H9 (cell line): ENCODE measurements at regions not wholly inside any gene's neighbourhood (a gene's known extent, or its start where the extent isn't known, plus 50 kb on each side); places are given as distances from the start of the nearest gene placed in this dataset.

Experiments used
- DNase-seq: peaks from one replicate; pipeline ENCODE4 v3.0.0-alpha.2; 2017
- H2AFZ ChIP-seq: one replicate; pipeline ENCODE4 v1.6.1; 2013; ENCODE audit warnings: mild to moderate bottlenecking, low read length, control low read depth, moderate library complexity
- H2AK5ac ChIP-seq: 2 replicates; pipeline ENCODE4 v1.6.1; 2013; ENCODE audit warnings: low read length, control low read depth, mixed read lengths; ENCODE audit not compliant: insufficient read length
- H2BK120ac ChIP-seq: one replicate; pipeline ENCODE4 v1.6.1; 2013; ENCODE audit warnings: low read depth, mild to moderate bottlenecking, low read length, control low read depth, inconsistent platforms; ENCODE audit not compliant: poor library complexity, severe bottlenecking
- H2BK12ac ChIP-seq: 2 replicates; pipeline ENCODE4 v1.6.1; 2013; ENCODE audit warnings: low read length, control low read depth, mixed read lengths, low read depth; ENCODE audit not compliant: insufficient read length
- H2BK15ac ChIP-seq: 2 replicates; pipeline ENCODE4 v1.6.1; 2013; ENCODE audit warnings: low read depth, low read length, control low read depth
- H2BK20ac ChIP-seq: one replicate; pipeline ENCODE4 v1.6.1; 2013; ENCODE audit warnings: low read depth, mild to moderate bottlenecking, low read length, control low read depth, inconsistent platforms; ENCODE audit not compliant: poor library complexity, severe bottlenecking
- H2BK5ac ChIP-seq: 2 replicates; pipeline ENCODE4 v1.6.1; 2013; ENCODE audit warnings: low read length, control low read depth, mixed read lengths; ENCODE audit not compliant: insufficient read length
- H3K14ac ChIP-seq: 2 replicates; pipeline ENCODE4 v1.6.1; 2013; ENCODE audit warnings: low read length, control low read depth; ENCODE audit not compliant: insufficient read depth
- H3K18ac ChIP-seq: 2 replicates; pipeline ENCODE4 v1.6.1; 2013; ENCODE audit warnings: low read depth, mild to moderate bottlenecking, mixed read lengths, low read length, control low read depth; ENCODE audit not compliant: insufficient read length
- H3K23ac ChIP-seq: 2 replicates; pipeline ENCODE4 v1.6.1; 2013; ENCODE audit warnings: low read length, control low read depth, mixed read lengths, low read depth; ENCODE audit not compliant: insufficient read length
- H3K23me2 ChIP-seq: 2 replicates; pipeline ENCODE4 v1.6.1; 2013; ENCODE audit warnings: low read depth, mild to moderate bottlenecking, mixed read lengths, low read length, control low read depth; ENCODE audit not compliant: insufficient read length, poor library complexity, severe bottlenecking
- H3K27ac ChIP-seq: 2 replicates; pipeline ENCODE4 v1.5.1; 2013; ENCODE audit warnings: low read length, control low read depth, mixed read lengths, low read depth; ENCODE audit not compliant: insufficient read length
- H3K27me3 ChIP-seq: 2 replicates; pipeline ENCODE4 v1.6.1; 2013; ENCODE audit warnings: low read length, control low read depth, inconsistent platforms; ENCODE audit not compliant: insufficient read depth
- H3K4ac ChIP-seq: 2 replicates; pipeline ENCODE4 v1.6.1; 2013; ENCODE audit warnings: low read depth, mild to moderate bottlenecking, control low read depth, inconsistent platforms, low read length, moderate library complexity
- H3K4me1 ChIP-seq: 2 replicates; pipeline ENCODE4 v1.6.1; 2013; ENCODE audit warnings: low read length, control low read depth, inconsistent platforms; ENCODE audit not compliant: insufficient read depth
- H3K4me2 ChIP-seq: 2 replicates; pipeline ENCODE4 v1.6.1; 2013; ENCODE audit warnings: low read length, control low read depth, mixed read lengths; ENCODE audit not compliant: insufficient read length, insufficient read depth
- H3K56ac ChIP-seq: 2 replicates; pipeline ENCODE4 v1.6.1; 2013; ENCODE audit warnings: low read depth, mild to moderate bottlenecking, mixed read lengths, low read length, control low read depth; ENCODE audit not compliant: insufficient read length
- H3K79me1 ChIP-seq: 2 replicates; pipeline ENCODE4 v1.6.1; 2013; ENCODE audit warnings: low read depth, mild to moderate bottlenecking, moderate library complexity, low read length, control low read depth, inconsistent platforms; ENCODE audit not compliant: insufficient read depth, poor library complexity, severe bottlenecking
- H3K79me2 ChIP-seq: 2 replicates; pipeline ENCODE4 v1.6.1; 2013; ENCODE audit warnings: low read length, control low read depth, inconsistent platforms; ENCODE audit not compliant: insufficient read depth
- H3K9ac ChIP-seq: 2 replicates; pipeline ENCODE4 v1.6.1; 2013; ENCODE audit warnings: low read length, control low read depth, mixed read lengths; ENCODE audit not compliant: insufficient read length; ENCODE audit errors: extremely low read depth
- H3K9me3 ChIP-seq: one replicate; pipeline ENCODE4 v1.6.1; 2013; ENCODE audit warnings: low read depth, low read length, inconsistent platforms; ENCODE audit not compliant: control insufficient read depth
- H3T11ph ChIP-seq: one replicate; pipeline ENCODE4 v1.6.1; 2013; ENCODE audit warnings: mild to moderate bottlenecking, low read length, control low read depth, inconsistent platforms
- H4K20me1 ChIP-seq: one replicate; pipeline ENCODE4 v1.6.1; 2013; ENCODE audit not compliant: control insufficient read depth, insufficient read length, insufficient read depth
- H4K5ac ChIP-seq: 2 replicates; pipeline ENCODE4 v1.6.1; 2013; ENCODE audit warnings: low read depth, mild to moderate bottlenecking, mixed read lengths, low read length, control low read depth; ENCODE audit not compliant: insufficient read length
- H4K8ac ChIP-seq: replicated peaks from 2 replicates; pipeline ENCODE4 v1.6.1; 2013; ENCODE audit warnings: low read length, control low read depth, mixed read lengths, low read depth; ENCODE audit not compliant: insufficient read length
- H4K91ac ChIP-seq: 2 replicates; pipeline ENCODE4 v1.6.1; 2013; ENCODE audit warnings: low read depth, mild to moderate bottlenecking, moderate library complexity, mixed read lengths, low read length, control low read depth; ENCODE audit not compliant: insufficient read length
- H3K27ac Mint-ChIP-seq, 3 experiments: 2 replicates in 2 of 3; 3 replicates in 1 of 3; pipeline ENCODE4 v1.8.0; 2020 to 2021; ENCODE audit warnings: mixed read lengths in 3 of 3, mild to moderate bottlenecking in 1 of 3, moderate library complexity in 1 of 3
- H3K27me3 Mint-ChIP-seq: 2 replicates; pipeline ENCODE4 v1.8.0; 2021; ENCODE audit warnings: low read depth, mild to moderate bottlenecking, moderate library complexity, mixed read lengths
- H3K36me3 Mint-ChIP-seq, 3 experiments: 2 replicates in 2 of 3; 3 replicates in 1 of 3; pipeline ENCODE4 v1.8.0; 2020 to 2021; ENCODE audit warnings: low read depth in 3 of 3, mixed read lengths in 3 of 3; ENCODE audit not compliant: insufficient read depth in 1 of 3
- H3K4me1 Mint-ChIP-seq, 2 experiments: 2 replicates each; pipeline ENCODE4 v1.8.0; 2020; ENCODE audit warnings: mixed read lengths in 2 of 2
- H3K4me3 Mint-ChIP-seq, 2 experiments: 2 replicates in 1 of 2; 3 replicates in 1 of 2; pipeline ENCODE4 v1.8.0; 2020 to 2021; ENCODE audit warnings: mild to moderate bottlenecking in 2 of 2, mixed read lengths in 2 of 2, moderate library complexity in 1 of 2
- H3K9me3 Mint-ChIP-seq, 2 experiments: 2 replicates in 1 of 2; 3 replicates in 1 of 2; pipeline ENCODE4 v1.8.0; 2020; ENCODE audit warnings: mild to moderate bottlenecking in 2 of 2, mixed read lengths in 2 of 2, moderate library complexity in 1 of 2
- CTCF ChIP-seq: fragments of 200-600 bp; sonication (generic); conservative IDR thresholded peaks from 3 replicates; pipeline ENCODE4 v1.8.0; 2021; ENCODE audit warnings: antibody characterized with exemption, mild to moderate bottlenecking
- WGBS: extraction: QIAGEN DNeasy Blood & Tissue Kit; methylation state at CpG from one replicate; pipeline ENCODE4 v1.1.7; 2013; ENCODE audit warnings: missing lambda C conversion rate, low lambda C conversion rate, mixed read lengths; ENCODE audit not compliant: insufficient read length; ENCODE audit errors: extremely low coverage; 5-methylcytosine and 5-hydroxymethylcytosine counted together

GRCh38 chr1:22330760-22331119 lies 120.9 kb upstream of the ZBTB40 start:
- Histone ChIP-seq H3K27ac (no peak overlapping the region), H3K4me1 (no peaks in the 10 kb centered on the region), H2BK20ac (no peak overlapping the region), H3K4ac (no peak overlapping the region), H3K14ac (no peak overlapping the region), H4K91ac (no peak overlapping the region), H4K20me1 (no peaks in the 10 kb centered on the region), H3K56ac (no peak overlapping the region), H3K4me2 (no peak overlapping the region), H3K9ac (no peak overlapping the region), H3K23ac (no peak overlapping the region), H4K5ac (no peak overlapping the region), H2AFZ (no peak overlapping the region), H2BK15ac (no peak overlapping the region), H3K9me3 (no peaks in the 10 kb centered on the region), H2BK120ac (no peak overlapping the region), H2BK5ac (no peak overlapping the region), H4K8ac (no peak overlapping the region), H2AK5ac (no peak overlapping the region), H3K23me2 (no peaks in the 10 kb centered on the region), H3K79me1 (no peaks in the 10 kb centered on the region), H3K79me2 (no peaks in the 10 kb centered on the region), H3K18ac (no peak overlapping the region), H3K27me3 (no peaks in the 10 kb centered on the region), H3T11ph (no peak overlapping the region), H2BK12ac (no peak overlapping the region)
- no peak for TF ChIP-seq CTCF
- H3K27ac Mint-ChIP-seq, result no peak overlapping the region
- no peaks in the 10 kb centered on the region for H3K36me3 Mint-ChIP-seq
- H3K27me3 Mint-ChIP-seq, result peaks cover 10% of the 10 kb centered on the region
- no peak overlapping the region for H3K4me3 Mint-ChIP-seq
- no peak for DNase-seq
- H3K4me1 Mint-ChIP-seq, result peaks cover 7 to 8% of the 10 kb centered on the region in 2 experiments
- no CpG with 5 or more reads among the region's 1 CpG for WGBS
- H3K9me3 Mint-ChIP-seq, result no peaks in the 10 kb centered on the region; a peak in 1 of 5 replicates
